Panc1 (cell line): ENCODE measurements at regions not wholly inside any gene's neighbourhood (a gene's known extent, or its start where the extent isn't known, plus 50 kb on each side); places are given as distances from the start of the nearest gene placed in this dataset.

ENCODE experiments used
- ATAC-seq: fragments of 200-7000 bp; cut with Tn5 transposase; 2 replicates; pipeline ENCODE4 v1.9.1; 2020; ENCODE audit warnings: mild to moderate bottlenecking, moderate library complexity
- BruUV-seq: library from RNA; stranded (reverse); fragments of 400-500 nt; replicated peaks from 2 replicates; lab custom pipeline; 2021; lab: Mats Ljungman, UMichigan
- CTCF ChIA-PET: fragments of 300-600 bp; sonication (Branson Sonifier 250); formaldehyde crosslinking; loops from one replicate; lab custom pipeline; 2022; ENCODE audit warnings: antibody characterized with exemption; lab: Charles Lee
- POLR2A ChIA-PET: fragments of 300-600 bp; sonication (Branson Sonifier 250); formaldehyde crosslinking; loops from one replicate; lab custom pipeline; 2022; ENCODE audit warnings: antibody characterized with exemption; lab: Charles Lee
- DNase-seq: peaks from one replicate; pipeline ENCODE4 v3.0.0-alpha.2; 2010; ENCODE audit warnings: low read depth, low spot score
- H3K27ac ChIP-seq: 2 replicates; pipeline ENCODE4 v1.5.1; 2011; ENCODE audit warnings: mild to moderate bottlenecking, low read length, inconsistent platforms
- H3K27me3 ChIP-seq: fragments of 200-500 bp; sonication (Bioruptor generic); 2 replicates; pipeline ENCODE4 v1.6.0; 2014; ENCODE audit warnings: low read length, inconsistent platforms; ENCODE audit not compliant: control insufficient read depth, insufficient read depth
- H3K36me3 ChIP-seq: fragments of 200-500 bp; sonication (Bioruptor generic); 2 replicates; pipeline ENCODE4 v1.5.1; 2014; ENCODE audit warnings: inconsistent platforms, mild to moderate bottlenecking, low read length, moderate library complexity; ENCODE audit not compliant: control insufficient read depth, insufficient read depth
- H3K4me1 ChIP-seq: 2 replicates; pipeline ENCODE4 v1.5.1; 2011; ENCODE audit warnings: inconsistent platforms, mild to moderate bottlenecking, low read length, moderate library complexity; ENCODE audit not compliant: control insufficient read depth, insufficient read depth
- H3K4me3 ChIP-seq, 2 experiments: 2 replicates each; pipeline ENCODE4 v1.5.1; 2011 to 2012; ENCODE audit warnings: low read depth in 2 of 2, low read length in 2 of 2, mild to moderate bottlenecking in 2 of 2, inconsistent platforms in 1 of 2, moderate library complexity in 1 of 2
- H3K9me3 ChIP-seq: fragments of 200-500 bp; sonication (Bioruptor generic); 2 replicates; pipeline ENCODE4 v1.5.1; 2014; ENCODE audit warnings: low read depth, mild to moderate bottlenecking, inconsistent platforms, low read length, moderate library complexity; ENCODE audit not compliant: control insufficient read depth, insufficient read depth
- CTCF ChIP-seq: fragments of 450-650 bp; IDR thresholded peaks from 2 replicates; pipeline ENCODE4 v1.5.1; 2017; ENCODE audit warnings: mild to moderate bottlenecking
- POLR2AphosphoS5 ChIP-seq: IDR thresholded peaks from 2 replicates; pipeline ENCODE4 v1.6.1; 2012; ENCODE audit warnings: mild to moderate bottlenecking, low read depth, low read length, moderate library complexity
- SIN3A ChIP-seq: IDR thresholded peaks from 2 replicates; pipeline ENCODE4 v1.6.1; 2012; ENCODE audit warnings: low read depth, mild to moderate bottlenecking, low read length, moderate library complexity, borderline replicate concordance; ENCODE audit not compliant: insufficient read depth
- TCF7L2 ChIP-seq: IDR thresholded peaks from 2 replicates; pipeline ENCODE4 v1.6.1; 2011; ENCODE audit warnings: mild to moderate bottlenecking, low read depth, low read length, inconsistent platforms
- in situ Hi-C: cut with HindIII; loops from 2 replicates; pipeline ENCODE4 v1.10.0; 2016; ENCODE audit warnings: low sequenced_read_pairs, low pct_unique_long_range_greater_than_20kb
- intact Hi-C: fragments of 100-400 bp; cut with micrococcal nuclease; formaldehyde crosslinking; loops from one replicate; pipeline ENCODE4 v1.10.0; 2022; ENCODE audit not compliant: unreplicated experiment
- TF ChIP-seq, protein P1 (sequence below), 2 experiments: IDR thresholded peaks; 2 replicates each; pipeline ENCODE4 v1.6.1; 2011 to 2012; ENCODE audit warnings: low read depth in 2 of 2, control low read depth in 1 of 2, low read length in 1 of 2, mild to moderate bottlenecking in 1 of 2, moderate library complexity in 1 of 2; ENCODE audit not compliant: insufficient read depth in 1 of 2

DNA sequence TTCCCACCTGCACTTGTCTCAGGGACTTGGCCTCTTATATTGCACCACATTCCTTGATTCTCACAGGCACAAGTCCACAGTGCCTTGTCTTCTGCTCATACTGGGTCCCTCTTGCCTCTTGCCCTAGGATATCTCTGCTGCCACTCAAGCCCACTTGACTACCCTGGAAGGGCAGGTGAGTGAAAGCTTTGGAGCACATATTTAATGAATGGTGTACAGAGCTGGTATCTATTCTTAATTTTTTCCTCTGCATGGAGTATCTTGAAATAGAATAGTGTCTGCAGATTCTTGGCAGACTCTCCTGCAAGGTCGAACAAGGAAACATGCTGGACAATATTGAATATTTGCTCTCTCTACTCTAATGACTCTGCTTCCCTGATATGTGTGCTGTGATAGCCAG is 1248.0 kb downstream of the MAT2B start:
- ChIA-PET POLR2A (no interaction called here), CTCF (no interaction called here)
- Histone ChIP-seq H3K27me3 (no peaks in the 10 kb centered on the region), H3K27ac (no peak overlapping the region), H3K4me3 (no peak overlapping the region), H3K4me1 (no peaks in the 10 kb centered on the region), H3K9me3 (no peaks in the 10 kb centered on the region), H3K36me3 (no peaks in the 10 kb centered on the region)
- TF ChIP-seq POLR2AphosphoS5 (no peak), CTCF (no peak), TCF7L2 (no peak), SIN3A (no peak)
- TF ChIP-seq, protein P1, sequence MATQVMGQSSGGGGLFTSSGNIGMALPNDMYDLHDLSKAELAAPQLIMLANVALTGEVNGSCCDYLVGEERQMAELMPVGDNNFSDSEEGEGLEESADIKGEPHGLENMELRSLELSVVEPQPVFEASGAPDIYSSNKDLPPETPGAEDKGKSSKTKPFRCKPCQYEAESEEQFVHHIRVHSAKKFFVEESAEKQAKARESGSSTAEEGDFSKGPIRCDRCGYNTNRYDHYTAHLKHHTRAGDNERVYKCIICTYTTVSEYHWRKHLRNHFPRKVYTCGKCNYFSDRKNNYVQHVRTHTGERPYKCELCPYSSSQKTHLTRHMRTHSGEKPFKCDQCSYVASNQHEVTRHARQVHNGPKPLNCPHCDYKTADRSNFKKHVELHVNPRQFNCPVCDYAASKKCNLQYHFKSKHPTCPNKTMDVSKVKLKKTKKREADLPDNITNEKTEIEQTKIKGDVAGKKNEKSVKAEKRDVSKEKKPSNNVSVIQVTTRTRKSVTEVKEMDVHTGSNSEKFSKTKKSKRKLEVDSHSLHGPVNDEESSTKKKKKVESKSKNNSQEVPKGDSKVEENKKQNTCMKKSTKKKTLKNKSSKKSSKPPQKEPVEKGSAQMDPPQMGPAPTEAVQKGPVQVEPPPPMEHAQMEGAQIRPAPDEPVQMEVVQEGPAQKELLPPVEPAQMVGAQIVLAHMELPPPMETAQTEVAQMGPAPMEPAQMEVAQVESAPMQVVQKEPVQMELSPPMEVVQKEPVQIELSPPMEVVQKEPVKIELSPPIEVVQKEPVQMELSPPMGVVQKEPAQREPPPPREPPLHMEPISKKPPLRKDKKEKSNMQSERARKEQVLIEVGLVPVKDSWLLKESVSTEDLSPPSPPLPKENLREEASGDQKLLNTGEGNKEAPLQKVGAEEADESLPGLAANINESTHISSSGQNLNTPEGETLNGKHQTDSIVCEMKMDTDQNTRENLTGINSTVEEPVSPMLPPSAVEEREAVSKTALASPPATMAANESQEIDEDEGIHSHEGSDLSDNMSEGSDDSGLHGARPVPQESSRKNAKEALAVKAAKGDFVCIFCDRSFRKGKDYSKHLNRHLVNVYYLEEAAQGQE (IDR thresholded peaks at IDR 0.05; ENCODE audit: insufficient read depth in 1 of 2, low read depth in 2 of 2, low read length in 1 of 2), result no peak
- in situ Hi-C loops (no loop called here), intact Hi-C loops (no loop called here)
- BruUV-seq, result no TSS peak
- ATAC-seq (no peak), DNase-seq (no peak)

- H3K4me1 ChIP-seq, result no peaks in the 10 kb centered on the region
- no TSS peak for BruUV-seq
- ChIA-PET CTCF (no interaction called here), POLR2A (no interaction called here)
- in situ Hi-C loops, result no loop called here
- no peak overlapping the region for H3K27ac ChIP-seq
- no peak overlapping the region for H3K4me3 ChIP-seq
- ATAC-seq, result no peak
- H3K9me3 ChIP-seq, result no peaks in the 10 kb centered on the region
- H3K36me3 ChIP-seq, result no peaks in the 10 kb centered on the region
- TF ChIP-seq POLR2AphosphoS5 (no peak), CTCF (no peak), TCF7L2 (no peak), SIN3A (no peak)
- TF ChIP-seq, protein P1 (IDR thresholded peaks at IDR 0.05; ENCODE audit: insufficient read depth in 1 of 2, low read depth in 2 of 2, low read length in 1 of 2), result no peak
- H3K27me3 ChIP-seq, result no peaks in the 10 kb centered on the region
- no peak for DNase-seq
- intact Hi-C loops, result no loop called here
Observed at GRCh38 chr5:164763206-164763605, 1257.8 kb downstream of the MAT2B start.
